Heart left ventricle (tissue), 16 donors: ENCODE measurements at regions not wholly inside any gene's neighbourhood (a gene's known extent, or its start where the extent isn't known, plus 50 kb on each side); places are given as distances from the start of the nearest gene placed in this dataset.

Experiments
- ATAC-seq, 4 donors: fragments of 200-7000 bp; cut with Tn5 transposase; one replicate each; pipeline ENCODE4 v1.9.1; 2020 to 2022; ENCODE audit warnings: moderate library complexity in 4 of 4, mild to moderate bottlenecking in 3 of 4, moderate number of reproducible peaks in 1 of 4
- DNase-seq, 5 donors: peaks; one replicate each; pipeline ENCODE4 v3.0.0-alpha.2; 2020
- H3K27ac ChIP-seq, 12 donors: fragments of 200-600 bp; sonication (generic) in 4 of 12; one replicate each; pipeline versions ENCODE4 v1.5.0 to v1.8.0; 2016 to 2022; ENCODE audit warnings: mild to moderate bottlenecking in 2 of 12
- H3K27me3 ChIP-seq, 9 donors: fragments of 200-600 bp; sonication (generic) in 2 of 9; one replicate each; pipeline versions ENCODE4 v1.5.1 to v1.8.0; 2016 to 2022; ENCODE audit warnings: mild to moderate bottlenecking in 3 of 9
- H3K36me3 ChIP-seq, 9 donors: fragments of 200-600 bp; sonication (generic) in 2 of 9; one replicate each; pipeline versions ENCODE4 v1.5.0 to v1.8.0; 2018 to 2022; ENCODE audit warnings: mild to moderate bottlenecking in 2 of 9
- H3K4me1 ChIP-seq, 12 donors: fragments of 200-600 bp; sonication (generic) in 4 of 12; one replicate each; pipeline versions ENCODE4 v1.5.0 to v1.8.0; 2016 to 2022; ENCODE audit warnings: mild to moderate bottlenecking in 3 of 12
- H3K4me3 ChIP-seq, 12 donors: fragments of 200-600 bp; sonication (generic) in 4 of 12; one replicate each; pipeline versions ENCODE4 v1.5.0 to v1.8.0; 2017 to 2022; ENCODE audit warnings: mild to moderate bottlenecking in 9 of 12, moderate library complexity in 4 of 12
- H3K9me3 ChIP-seq, 12 donors: fragments of 200-600 bp; sonication (generic) in 4 of 12; one replicate each; pipeline versions ENCODE4 v1.5.0 to v1.8.0; 2016 to 2022; ENCODE audit warnings: mild to moderate bottlenecking in 1 of 12
- CTCF ChIP-seq, 12 donors: fragments of 200-600 bp; sonication (generic) in 4 of 12; IDR thresholded peaks; one replicate each; pipeline versions ENCODE4 v1.5.0 to v1.8.0; 2018 to 2022; ENCODE audit warnings: antibody characterized with exemption in 12 of 12, mild to moderate bottlenecking in 5 of 12
- POLR2A ChIP-seq, 2 donors: fragments of 450-650 bp; IDR thresholded peaks; one replicate each; pipeline ENCODE4 v1.6.1; 2017; ENCODE audit warnings: antibody characterized with exemption in 2 of 2, mild to moderate bottlenecking in 2 of 2, moderate library complexity in 2 of 2
- WGBS, 4 donors: extraction: QIAGEN DNeasy Blood & Tissue Kit in 2 of 4; methylation state at CpG; one replicate each; pipeline versions ENCODE4 v1.1.5 to v1.1.7; 2013 to 2018; 5-methylcytosine and 5-hydroxymethylcytosine counted together
- intact Hi-C, 10 donors: fragments of 100-400 bp; cut with DNase I; formaldehyde crosslinking; loops; one replicate each; pipeline versions ENCODE4 v1.11.1 to v1.14.2; 2022
- donor health status: ischemic (EF 13 %, LVEDD 7.1; RV severe dilation, severe dysfunction).
- donor health status: healthy with polysubstance abuse.
- donor health status: DM: no; HTN: yes; CAD: no.
- donor health status: DM: no; HTN: no; CAD: no.
- donor health status: ischemic (EF 25% LVEDD 6.9; RV normal size, moderate dysfunction).
- donor health status: ischemic (EF 25% LVEDD 5.7; RV mildly dilated, moderate dysfunction).
- donor health status: healthy.
- donor health status: DM: yes; HTN: yes; CAD: no.
- donor health status: ischemic (EF 35%, LVEDD 5.7; RV mildly dilated, moderate dysfunction).
- donor health status: nonischemic (EF 11% LVEDD 7.7; RV severe dilation, severe dysfunction).
- donor health status: DM: yes; HTN: yes; CAD: no.
- donor health status: PGD.
- donor health status: ischemic (EF 29% LVEDD 5.4; RV normal size, mild dysfunction).
- donor health status: nonischemic (EF 23%, LVEDD 6.1; RV moderate dilation, normal function).

- no peak for ATAC-seq
- no peaks in the 10 kb centered on the region for H3K4me1 ChIP-seq
- TF ChIP-seq POLR2A (IDR thresholded peaks at IDR 0.05) (no peak), CTCF (IDR thresholded peaks at IDR 0.05) (no peak)
- H3K9me3 ChIP-seq = no peaks in the 10 kb centered on the region
- no peaks in the 10 kb centered on the region for H3K36me3 ChIP-seq
- H3K27me3 ChIP-seq = peaks cover 0 to 59% (median 4%) of the 10 kb centered on the region in 9 donors
- no peak overlapping the region for H3K4me3 ChIP-seq
- WGBS, 4 donors = 74 to 79% (median 77%) methylated on average over 5 to 10 of the region's 10 CpGs
- H3K27ac ChIP-seq = no peak overlapping the region
- intact Hi-C loops = loop anchor here in 1 of 10 donors (10.0 kb wide), 1 partner anchor 64 kb away; no protein-coding TSS in a partner anchor
- DNase-seq = no peak
Observed at GRCh38 chr9:135178498-135178897, 91.0 kb downstream of the OLFM1 start.

GRCh38 chr9:135179041-135179440 is 91.6 kb downstream of the OLFM1 start:
- no peaks in the 10 kb centered on the region for H3K4me1 ChIP-seq
- H3K27me3 ChIP-seq = peaks cover 0 to 64% (median 4%) of the 10 kb centered on the region in 9 donors
- H3K36me3 ChIP-seq = no peaks in the 10 kb centered on the region
- WGBS, 4 donors = 65 to 75% (median 69%) methylated on average over 10 of the region's 10 CpGs
- H3K27ac ChIP-seq = no peak overlapping the region
- no peaks in the 10 kb centered on the region for H3K9me3 ChIP-seq
- DNase-seq (no peak), ATAC-seq (no peak)
- intact Hi-C loops = loop anchor here in 1 of 10 donors (10.0 kb wide), 1 partner anchor 64 kb away; no protein-coding TSS in a partner anchor
- TF ChIP-seq CTCF (IDR thresholded peaks at IDR 0.05) (no peak), POLR2A (IDR thresholded peaks at IDR 0.05) (no peak)
- H3K4me3 ChIP-seq = no peak overlapping the region

GRCh38 chr9:135179976-135180375 is 92.5 kb downstream of the OLFM1 start:
- no peaks in the 10 kb centered on the region for H3K36me3 ChIP-seq
- ATAC-seq = no peak
- no peaks in the 10 kb centered on the region for H3K9me3 ChIP-seq
- no peak overlapping the region for H3K4me3 ChIP-seq
- H3K27ac ChIP-seq = no peak overlapping the region
- DNase-seq = no peak
- H3K4me1 ChIP-seq = no peaks in the 10 kb centered on the region
- intact Hi-C loops = loop anchor here in 1 of 10 donors (10.0 kb wide), 1 partner anchor 65 kb away; no protein-coding TSS in a partner anchor
- WGBS, 4 donors = 63 to 73% (median 70%) methylated on average over 6 to 9 of the region's 9 CpGs
- H3K27me3 ChIP-seq = peaks cover 0 to 72% (median 11%) of the 10 kb centered on the region in 9 donors
- TF ChIP-seq POLR2A (IDR thresholded peaks at IDR 0.05) = no peak
- TF ChIP-seq CTCF (IDR thresholded peaks at IDR 0.05) = no peak

GRCh38 chr9:135180586-135180985 is 93.1 kb downstream of the OLFM1 start:
- Histone ChIP-seq H3K36me3 (no peaks in the 10 kb centered on the region), H3K27ac (no peak overlapping the region), H3K27me3 (peaks cover 0 to 72% (median 12%) of the 10 kb centered on the region in 9 donors), H3K4me1 (peaks cover 0 to under 1% (median 0%) of the 10 kb centered on the region in 12 donors), H3K9me3 (no peaks in the 10 kb centered on the region), H3K4me3 (no peak overlapping the region)
- DNase-seq (no peak), ATAC-seq (no peak)
- intact Hi-C loops = no loop called here
- WGBS, 4 donors = 68 to 77% (median 73%) methylated on average over 4 of the region's 4 CpGs
- TF ChIP-seq POLR2A (IDR thresholded peaks at IDR 0.05) = no peak
- no peak for TF ChIP-seq CTCF (IDR thresholded peaks at IDR 0.05)
